ENCODE measurements at regions not wholly inside any gene's neighbourhood (a gene's known extent, or its start where the extent isn't known, plus 50 kb on each side); places are given as distances from the start of the nearest gene placed in this dataset.

- DNase-seq, result no peak
Observed at GRCh38 chr2:57862153-57862552, 184.5 kb upstream of the VRK2 start.

GRCh38 chr2:57862727-57863126, 183.9 kb upstream of the VRK2 start:
- no peak for DNase-seq

- no peak for DNase-seq
Observed at GRCh38 chr2:57864926-57865325, 181.7 kb upstream of the VRK2 start.

GRCh38 chr2:57867730-57868129, 178.9 kb upstream of the VRK2 start:
- DNase-seq, result no peak

- DNase-seq, result no peak
Observed at GRCh38 chr2:57868619-57869139, 177.9 kb upstream of the VRK2 start.

GRCh38 chr2:57869758-57870344, 176.8 kb upstream of the VRK2 start:
- DNase-seq, result peak; percentile 40

- DNase-seq, result no peak
Observed at GRCh38 chr2:57876313-57876712, 170.3 kb upstream of the VRK2 start.

- DNase-seq, result no peak
Observed at GRCh38 chr2:57877811-57878170, 168.8 kb upstream of the VRK2 start.

GRCh38 chr2:57878171-57878865, 168.3 kb upstream of the VRK2 start:
- DNase-seq, result peak; percentile 40

- DNase-seq, result no peak
Observed at GRCh38 chr2:57878866-57879210, 167.8 kb upstream of the VRK2 start.

- DNase-seq, result no peak
Observed at GRCh38 chr2:57880446-57880845, 166.2 kb upstream of the VRK2 start.

GRCh38 chr2:57880967-57881366, 165.6 kb upstream of the VRK2 start:
- DNase-seq, result peak; percentile 49

- no peak for DNase-seq
Observed at GRCh38 chr2:57881998-57882888, 164.4 kb upstream of the VRK2 start.

- peak; percentile 69 for DNase-seq
Observed at GRCh38 chr2:57882895-57883515, 163.6 kb upstream of the VRK2 start.

GRCh38 chr2:57884281-57884680, 162.3 kb upstream of the VRK2 start:
- DNase-seq, result no peak

GRCh38 chr2:57885742-57886141, 160.9 kb upstream of the VRK2 start:
- DNase-seq, result no peak

- peak; percentile 86 for DNase-seq
Observed at GRCh38 chr2:57886161-57886786, 160.3 kb upstream of the VRK2 start.

GRCh38 chr2:57888463-57888862, 158.1 kb upstream of the VRK2 start:
- no peak for DNase-seq

GRCh38 chr2:57890464-57890863, 156.1 kb upstream of the VRK2 start:
- DNase-seq, result no peak

- no peak for DNase-seq
Observed at GRCh38 chr2:57891086-57891712, 155.4 kb upstream of the VRK2 start.

- DNase-seq, result no peak
Observed at GRCh38 chr2:57892920-57893319, 153.7 kb upstream of the VRK2 start.

- DNase-seq, result no peak
Observed at GRCh38 chr2:57893347-57893746, 153.3 kb upstream of the VRK2 start.
